ENCODE measurements at regions not wholly inside any gene's neighbourhood (a gene's known extent, or its start where the extent isn't known, plus 50 kb on each side); places are given as distances from the start of the nearest gene placed in this dataset.

- Histone ChIP-seq H3K36me3 (ENCODE audit: control insufficient read depth in 4 of 4, insufficient read depth in 4 of 4, low read length in 4 of 4) (no peaks in the 10 kb centered on the region), H3K9me3 (ENCODE audit: control insufficient read depth in 4 of 4, insufficient read depth in 3 of 4, low read length in 3 of 4) (no peaks in the 10 kb centered on the region), H3K27me3 (ENCODE audit: control insufficient read depth in 3 of 3, insufficient read depth in 3 of 3, low read length in 2 of 3) (no peaks in the 10 kb centered on the region), H3K4me1 (ENCODE audit: control insufficient read depth in 5 of 5, insufficient read depth in 5 of 5, low read length in 5 of 5) (peaks cover 0 to 11% (median 0%) of the 10 kb centered on the region in 5 donors), H3K4me3 (no peak overlapping the region), H3K9ac (ENCODE audit: insufficient read depth in 1 of 2, low read length in 2 of 2) (no peak overlapping the region), H3K27ac (ENCODE audit: low read depth in 1 of 2, low read length in 1 of 2) (no peak overlapping the region)
- WGBS, 2 donors, result 76 to 80% methylated on average over 4 of the region's 4 CpGs
- TF ChIP-seq CTCF (IDR thresholded peaks at IDR 0.05; ENCODE audit: control extremely low read depth, extremely low read depth), result no peak
- ATAC-seq (ENCODE audit: insufficient read depth, low FRiP score), result no peak
- no peak for DNase-seq
Measured at GRCh38 chr9:105963343-105964099, 269.2 kb downstream of the TMEM38B start.

GRCh38 chr9:105964156-105964555 lies 269.8 kb downstream of the TMEM38B start:
- Histone ChIP-seq H3K4me1 (ENCODE audit: control insufficient read depth in 5 of 5, insufficient read depth in 5 of 5, low read length in 5 of 5) (peaks cover 0 to 8% (median 0%) of the 10 kb centered on the region in 5 donors), H3K9me3 (ENCODE audit: control insufficient read depth in 4 of 4, insufficient read depth in 3 of 4, low read length in 3 of 4) (no peaks in the 10 kb centered on the region), H3K4me3 (no peak overlapping the region), H3K27ac (ENCODE audit: low read depth in 1 of 2, low read length in 1 of 2) (no peak overlapping the region), H3K9ac (ENCODE audit: insufficient read depth in 1 of 2, low read length in 2 of 2) (no peak overlapping the region), H3K27me3 (ENCODE audit: control insufficient read depth in 3 of 3, insufficient read depth in 3 of 3, low read length in 2 of 3) (no peaks in the 10 kb centered on the region), H3K36me3 (ENCODE audit: control insufficient read depth in 4 of 4, insufficient read depth in 4 of 4, low read length in 4 of 4) (no peaks in the 10 kb centered on the region)
- DNase-seq, result no peak
- no peak for ATAC-seq (ENCODE audit: insufficient read depth, low FRiP score)
- no peak for TF ChIP-seq CTCF (IDR thresholded peaks at IDR 0.05; ENCODE audit: control extremely low read depth, extremely low read depth)

- 86 to 93% methylated on average over 1 of the region's 1 CpG for WGBS, 2 donors
- Histone ChIP-seq H3K4me3 (no peak overlapping the region), H3K9ac (ENCODE audit: insufficient read depth in 1 of 2, low read length in 2 of 2) (no peak overlapping the region), H3K27me3 (ENCODE audit: control insufficient read depth in 3 of 3, insufficient read depth in 3 of 3, low read length in 2 of 3) (no peaks in the 10 kb centered on the region), H3K4me1 (ENCODE audit: control insufficient read depth in 5 of 5, insufficient read depth in 5 of 5, low read length in 5 of 5) (peaks cover 0 to 3% (median 0%) of the 10 kb centered on the region in 5 donors), H3K36me3 (ENCODE audit: control insufficient read depth in 4 of 4, insufficient read depth in 4 of 4, low read length in 4 of 4) (no peaks in the 10 kb centered on the region), H3K27ac (ENCODE audit: low read depth in 1 of 2, low read length in 1 of 2) (no peak overlapping the region), H3K9me3 (ENCODE audit: control insufficient read depth in 4 of 4, insufficient read depth in 3 of 4, low read length in 3 of 4) (no peaks in the 10 kb centered on the region)
- DNase-seq, result no peak
- ATAC-seq (ENCODE audit: insufficient read depth, low FRiP score), result no peak
- no peak for TF ChIP-seq CTCF (IDR thresholded peaks at IDR 0.05; ENCODE audit: control extremely low read depth, extremely low read depth)
Measured at GRCh38 chr9:105966834-105967233, 272.5 kb downstream of the TMEM38B start.

- H3K9me3 ChIP-seq (ENCODE audit: control insufficient read depth in 4 of 4, insufficient read depth in 3 of 4, low read length in 3 of 4), result no peaks in the 10 kb centered on the region
- WGBS, 2 donors, result 70 to 74% methylated on average over 1 of the region's 1 CpG
Measured at GRCh38 chr9:105967248-105967647, 272.9 kb downstream of the TMEM38B start.

More at GRCh38 chr9:105967248-105967647, 272.9 kb downstream of the TMEM38B start:
- Histone ChIP-seq H3K4me1 (ENCODE audit: control insufficient read depth in 5 of 5, insufficient read depth in 5 of 5, low read length in 5 of 5) (peaks cover 0 to 3% (median 0%) of the 10 kb centered on the region in 5 donors), H3K4me3 (no peak overlapping the region), H3K27ac (ENCODE audit: low read depth in 1 of 2, low read length in 1 of 2) (no peak overlapping the region), H3K36me3 (ENCODE audit: control insufficient read depth in 4 of 4, insufficient read depth in 4 of 4, low read length in 4 of 4) (no peaks in the 10 kb centered on the region), H3K9ac (ENCODE audit: insufficient read depth in 1 of 2, low read length in 2 of 2) (no peak overlapping the region), H3K27me3 (ENCODE audit: control insufficient read depth in 3 of 3, insufficient read depth in 3 of 3, low read length in 2 of 3) (no peaks in the 10 kb centered on the region)
- ATAC-seq (ENCODE audit: insufficient read depth, low FRiP score) (no peak), DNase-seq (no peak)
- no peak for TF ChIP-seq CTCF (IDR thresholded peaks at IDR 0.05; ENCODE audit: control extremely low read depth, extremely low read depth)
